ENCODE measurements at regions not wholly inside any gene's neighbourhood (a gene's known extent, or its start where the extent isn't known, plus 50 kb on each side); places are given as distances from the start of the nearest gene placed in this dataset.

DNA sequence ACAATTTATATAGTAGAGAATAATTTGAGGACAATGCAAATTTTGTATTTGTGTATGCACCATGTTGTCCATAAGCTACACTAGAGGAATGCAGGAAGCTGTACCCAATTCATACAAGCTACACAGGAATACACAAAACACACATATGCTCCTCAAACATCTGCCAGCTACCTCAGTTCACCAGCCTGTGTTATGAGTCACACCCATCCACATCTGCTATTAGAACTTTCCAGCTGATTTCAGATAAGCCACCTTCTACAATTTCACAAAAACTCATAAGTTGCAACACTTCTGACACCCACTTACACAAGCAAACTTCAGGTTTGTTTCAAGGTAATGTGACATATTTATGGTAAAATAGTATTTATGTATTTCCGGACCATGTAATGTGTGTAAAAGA is 438.9 kb downstream of the SATB2 start:
- TF ChIP-seq CTCF (IDR thresholded peaks at IDR 0.05; ENCODE audit: insufficient read depth, low read depth, low read length, missing control alignments), result no peak
- DNase-seq (ENCODE audit: low read depth), result no peak
- H3K4me3 ChIP-seq (ENCODE audit: low read length), result no peak overlapping the region

DNA sequence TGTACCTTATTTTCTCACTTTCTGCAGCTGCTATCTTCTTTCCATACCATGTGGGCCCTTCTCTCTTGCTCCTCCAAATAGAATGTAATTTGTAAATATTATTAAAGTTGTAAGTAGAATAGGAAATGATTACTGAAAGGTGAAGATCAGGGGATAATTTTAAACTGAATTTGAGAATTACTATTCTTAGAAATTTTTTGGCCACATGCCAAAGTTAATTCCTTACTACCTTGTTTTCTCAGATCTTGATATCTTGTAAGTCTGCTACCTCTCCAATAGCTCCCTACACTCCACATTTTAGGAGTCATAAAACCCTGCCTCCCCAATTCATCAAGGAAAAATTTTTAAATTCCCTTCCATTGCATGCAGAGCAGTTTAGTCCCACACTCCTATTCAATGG is 442.7 kb downstream of the SATB2 start:
- TF ChIP-seq CTCF (IDR thresholded peaks at IDR 0.05; ENCODE audit: insufficient read depth, low read depth, low read length, missing control alignments), result no peak
- DNase-seq (ENCODE audit: low read depth), result no peak
- no peak overlapping the region for H3K4me3 ChIP-seq (ENCODE audit: low read length)

GRCh38 chr2:199014226-199014625 is 443.5 kb downstream of the SATB2 start:
- TF ChIP-seq CTCF (IDR thresholded peaks at IDR 0.05; ENCODE audit: insufficient read depth, low read depth, low read length, missing control alignments), result no peak
- DNase-seq (ENCODE audit: low read depth), result no peak
- no peak overlapping the region for H3K4me3 ChIP-seq (ENCODE audit: low read length)

DNA sequence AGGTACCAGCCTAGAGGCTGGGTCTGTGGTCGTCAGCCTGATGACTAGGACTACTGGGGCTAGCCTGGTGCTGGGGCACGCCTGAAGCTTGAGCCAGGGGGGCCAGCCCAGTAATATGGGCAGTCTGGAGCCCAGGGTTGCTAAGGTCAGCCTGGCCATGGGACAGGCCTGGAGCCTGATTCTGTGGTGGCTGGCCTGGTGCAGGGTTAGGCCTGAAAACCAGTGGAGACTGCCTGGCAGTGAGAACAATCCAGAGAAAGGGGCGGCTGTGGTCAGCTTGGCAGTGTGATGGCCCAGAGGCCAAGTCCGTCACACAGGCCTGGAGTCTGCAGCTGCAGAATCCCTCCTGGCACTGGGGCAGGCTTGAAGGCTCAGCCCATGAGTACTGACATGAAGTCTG is 445.8 kb downstream of the SATB2 start:
- no peak for DNase-seq (ENCODE audit: low read depth)
- no peak overlapping the region for H3K4me3 ChIP-seq (ENCODE audit: low read length)
- no peak for TF ChIP-seq CTCF (IDR thresholded peaks at IDR 0.05; ENCODE audit: insufficient read depth, low read depth, low read length, missing control alignments)

DNA sequence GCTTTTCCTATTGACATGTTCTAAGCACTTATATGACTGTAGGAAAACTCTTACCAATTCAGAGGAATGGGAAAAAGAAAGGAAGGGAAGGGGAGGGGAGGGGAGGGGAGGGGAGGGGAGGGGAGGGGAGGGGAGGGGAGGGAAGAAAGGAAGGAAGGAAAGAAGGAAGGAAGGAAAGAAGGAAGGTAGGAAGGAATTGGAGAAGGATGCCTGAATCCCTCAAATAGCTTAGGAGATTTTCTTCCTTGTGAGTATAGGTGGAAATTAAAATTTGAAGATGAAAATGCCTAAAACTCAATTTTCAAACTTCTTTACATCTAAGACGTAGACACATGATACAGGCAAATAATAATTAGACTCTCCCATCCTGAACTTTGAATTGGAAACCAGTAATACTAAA is 463.1 kb downstream of the SATB2 start:
- DNase-seq (ENCODE audit: low read depth), result no peak
- H3K4me3 ChIP-seq (ENCODE audit: low read length), result no peak overlapping the region
- no peak for TF ChIP-seq CTCF (IDR thresholded peaks at IDR 0.05; ENCODE audit: insufficient read depth, low read depth, low read length, missing control alignments)

- no peak overlapping the region for H3K4me3 ChIP-seq (ENCODE audit: low read length)
- peak; percentile 70 for DNase-seq (ENCODE audit: low read depth)
These were observed 466.3 kb downstream of the SATB2 start for GRCh38 chr2:198991431-198991830.

More at GRCh38 chr2:198991431-198991830, 466.3 kb downstream of the SATB2 start:
- TF ChIP-seq CTCF (IDR thresholded peaks at IDR 0.05; ENCODE audit: insufficient read depth, low read depth, low read length, missing control alignments), result no peak
